ENCODE measurements at regions not wholly inside any gene's neighbourhood (a gene's known extent, or its start where the extent isn't known, plus 50 kb on each side); places are given as distances from the start of the nearest gene placed in this dataset.

GRCh38 chr2:15825276-15825980 lies 114.9 kb upstream of the MYCN start:
- Histone ChIP-seq H3K27ac (no peak overlapping the region), H3K4me3 (no peak overlapping the region)
- no peak for DNase-seq (ENCODE audit: low spot score)
- TF ChIP-seq, protein P1, sequence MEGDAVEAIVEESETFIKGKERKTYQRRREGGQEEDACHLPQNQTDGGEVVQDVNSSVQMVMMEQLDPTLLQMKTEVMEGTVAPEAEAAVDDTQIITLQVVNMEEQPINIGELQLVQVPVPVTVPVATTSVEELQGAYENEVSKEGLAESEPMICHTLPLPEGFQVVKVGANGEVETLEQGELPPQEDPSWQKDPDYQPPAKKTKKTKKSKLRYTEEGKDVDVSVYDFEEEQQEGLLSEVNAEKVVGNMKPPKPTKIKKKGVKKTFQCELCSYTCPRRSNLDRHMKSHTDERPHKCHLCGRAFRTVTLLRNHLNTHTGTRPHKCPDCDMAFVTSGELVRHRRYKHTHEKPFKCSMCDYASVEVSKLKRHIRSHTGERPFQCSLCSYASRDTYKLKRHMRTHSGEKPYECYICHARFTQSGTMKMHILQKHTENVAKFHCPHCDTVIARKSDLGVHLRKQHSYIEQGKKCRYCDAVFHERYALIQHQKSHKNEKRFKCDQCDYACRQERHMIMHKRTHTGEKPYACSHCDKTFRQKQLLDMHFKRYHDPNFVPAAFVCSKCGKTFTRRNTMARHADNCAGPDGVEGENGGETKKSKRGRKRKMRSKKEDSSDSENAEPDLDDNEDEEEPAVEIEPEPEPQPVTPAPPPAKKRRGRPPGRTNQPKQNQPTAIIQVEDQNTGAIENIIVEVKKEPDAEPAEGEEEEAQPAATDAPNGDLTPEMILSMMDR (IDR thresholded peaks at IDR 0.05) = no peak

DNA sequence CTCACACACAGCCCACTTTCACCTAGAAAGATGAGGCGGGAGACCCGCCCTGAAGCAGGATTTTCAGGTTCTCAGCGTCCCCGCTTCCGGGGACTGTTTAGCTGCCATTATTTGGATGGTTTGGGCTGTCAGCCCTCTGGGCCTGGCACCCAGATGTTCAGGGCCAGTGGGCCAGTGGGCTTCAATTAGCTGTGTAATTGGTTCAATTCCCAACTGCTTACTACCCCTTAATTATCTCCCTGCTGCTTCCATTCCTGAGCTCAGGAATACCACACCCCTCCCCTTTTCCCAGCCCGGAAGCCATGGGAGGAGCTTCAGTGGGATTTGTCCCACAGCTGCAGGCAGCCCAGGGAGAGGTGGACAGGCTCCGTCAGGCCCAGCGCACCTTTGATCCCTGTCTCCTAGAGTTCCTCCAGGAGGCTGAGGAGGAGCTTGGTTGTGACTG lies 114.1 kb upstream of the MYCN start:
- DNase-seq (ENCODE audit: low spot score) = no peak
- TF ChIP-seq, protein P1 (IDR thresholded peaks at IDR 0.05) = no peak
- no peak overlapping the region for H3K27ac ChIP-seq
- no peak overlapping the region for H3K4me3 ChIP-seq

DNA sequence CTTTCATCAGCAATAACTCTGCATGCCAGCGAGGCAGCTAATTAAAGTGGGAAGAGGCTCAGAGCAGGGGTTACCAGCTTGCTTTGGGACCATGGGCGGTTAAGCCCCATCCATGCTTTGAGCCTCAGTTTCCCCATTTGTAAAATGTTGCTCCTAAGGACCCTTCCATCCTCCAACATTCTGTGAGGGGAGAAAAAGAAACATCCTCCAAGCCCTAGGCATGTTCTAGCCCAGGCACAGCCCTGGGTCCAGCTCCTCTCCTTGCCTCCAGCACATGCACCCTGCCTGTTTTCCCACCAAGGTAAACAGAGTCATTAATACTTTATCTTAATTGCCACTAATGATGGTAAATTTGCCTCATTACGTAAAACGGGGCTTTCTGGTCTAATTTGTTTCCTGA lies 113.3 kb upstream of the MYCN start:
- TF ChIP-seq, protein P1 (IDR thresholded peaks at IDR 0.05) = no peak
- no peak for DNase-seq (ENCODE audit: low spot score)
- no peak overlapping the region for H3K4me3 ChIP-seq
- H3K27ac ChIP-seq = no peak overlapping the region

- TF ChIP-seq, protein P1 (IDR thresholded peaks at IDR 0.05) = no peak
- Histone ChIP-seq H3K27ac (no peak overlapping the region), H3K4me3 (no peak overlapping the region)
- no peak for DNase-seq (ENCODE audit: low spot score)
These were observed 111.8 kb upstream of the MYCN start for GRCh38 chr2:15828576-15828975.

DNA sequence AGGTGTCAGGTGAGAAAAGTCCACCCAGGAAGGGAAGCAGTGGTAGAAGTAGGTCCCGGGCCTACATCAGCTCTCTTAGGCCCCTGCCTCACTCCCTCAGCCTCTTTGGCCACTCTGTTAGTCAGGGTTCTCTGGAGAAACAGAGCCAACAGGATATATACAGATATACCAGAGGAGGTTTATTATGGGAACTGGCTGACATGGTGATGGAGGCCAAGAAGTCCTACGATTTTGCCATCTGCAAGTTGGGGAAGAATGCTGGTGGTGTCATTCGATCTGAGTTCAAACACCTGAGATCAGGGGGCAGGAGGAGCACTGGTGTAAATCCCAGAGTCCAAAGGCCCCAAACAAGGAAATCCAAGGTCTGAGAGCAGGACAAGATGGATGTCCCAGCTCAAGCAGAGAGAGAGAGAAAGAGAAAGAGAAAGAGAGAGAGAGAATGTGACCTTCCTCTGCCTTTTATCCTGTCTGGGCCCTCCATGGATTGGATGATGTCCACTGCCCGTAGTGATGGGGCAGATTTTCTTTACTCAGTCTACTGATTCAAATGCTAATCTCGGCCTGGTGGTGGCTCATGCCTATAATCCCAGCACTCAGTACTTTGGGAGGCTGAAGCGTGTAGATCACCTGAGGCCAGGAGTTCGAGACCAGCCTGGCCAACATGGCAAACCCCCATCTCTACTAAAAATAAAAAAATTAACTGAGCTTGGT lies 111.1 kb upstream of the MYCN start:
- no peak for DNase-seq (ENCODE audit: low spot score)
- TF ChIP-seq, protein P1 (IDR thresholded peaks at IDR 0.05) = no peak
- H3K4me3 ChIP-seq = no peak overlapping the region
- no peak overlapping the region for H3K27ac ChIP-seq

DNA sequence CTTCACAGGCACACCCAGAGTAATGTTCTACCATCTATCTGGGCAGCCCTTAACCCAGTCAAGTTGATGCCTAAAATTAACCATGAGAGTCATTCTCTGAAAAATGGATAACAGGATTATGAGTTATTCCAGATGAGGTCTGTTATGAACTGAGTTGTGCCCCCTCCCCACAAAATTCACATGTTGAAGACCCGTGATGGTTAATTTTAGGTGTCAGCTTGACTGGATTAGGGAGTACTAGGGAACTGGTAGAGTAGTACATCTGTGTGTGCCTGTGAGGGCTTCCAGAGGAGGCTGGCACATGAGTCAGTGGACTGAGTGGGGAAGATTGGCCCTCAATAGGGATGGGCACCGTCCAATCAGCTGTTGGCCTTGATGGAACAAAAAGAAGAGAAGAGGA lies 110.4 kb upstream of the MYCN start:
- TF ChIP-seq, protein P1 (IDR thresholded peaks at IDR 0.05) = no peak
- Histone ChIP-seq H3K27ac (no peak overlapping the region), H3K4me3 (no peak overlapping the region)
- no peak for DNase-seq (ENCODE audit: low spot score)
